K562 (cell line): ENCODE measurements at regions not wholly inside any gene's neighbourhood (a gene's known extent, or its start where the extent isn't known, plus 50 kb on each side); places are given as distances from the start of the nearest gene placed in this dataset.
"Not testable (repeated sequence)": the region's sequence is repeated elsewhere in the genome, so short reads cannot be mapped to it uniquely, and the experiment has no call there.

Experiments
- ATAC-seq: fragments of 200-7000 bp; cut with Tn5 transposase; 3 replicates; pipeline ENCODE4 v1.9.1; 2020; ENCODE audit warnings: moderate library complexity
- BruUV-seq: library from RNA; stranded (reverse); fragments of 400-500 nt; replicated peaks from 2 replicates; lab custom pipeline; 2021; lab: Mats Ljungman, UMichigan
- CTCF ChIA-PET: fragments of 300-600 bp; formaldehyde crosslinking; extraction: SDS; loops from one replicate; lab custom pipeline; 2021; ENCODE audit warnings: low intra/inter-chr PET ratio; lab: Yijun Ruan, JAX
- POLR2A ChIA-PET: fragments of 300-600, 350-650 bp; sonication (Branson Sonifier 250); formaldehyde crosslinking; extraction: SDS; loops from one replicate; lab custom pipeline; 2021; ENCODE audit warnings: antibody characterized with exemption, inconsistent platforms; lab: Yijun Ruan, JAX
- DNase-seq, 4 experiments: peaks; one replicate each; pipeline versions ENCODE4 v3.0.0 to v3.0.0-alpha.2; 2011 to 2018; ENCODE audit warnings: low spot score in 3 of 4, mixed read lengths in 3 of 4; ENCODE audit errors: extremely low read depth in 1 of 4
- FAIRE-seq: peaks from 2 replicates; lab custom pipeline; 2011; peaks lifted over from hg19 to GRCh38; lab: Jason Lieb, UNC
- H2AFZ ChIP-seq: 2 replicates; pipeline ENCODE4 v1.6.0; 2011; ENCODE audit warnings: low read depth, low read length, control low read depth, inconsistent platforms
- H3K27ac ChIP-seq: fragments of 200-600 bp; 3 replicates; pipeline ENCODE4 v1.8.0; 2011; ENCODE audit warnings: low read depth, mild to moderate bottlenecking, control low read depth, inconsistent platforms, low read length, moderate library complexity, mixed read lengths; ENCODE audit errors: extremely low read depth
- H3K27me3 ChIP-seq, 2 experiments: fragments of 300-600 bp in 1 of 2; 2 replicates in 1 of 2; 3 replicates in 1 of 2; pipeline versions ENCODE4 v1.6.0 to v1.8.0; 2011; ENCODE audit warnings: inconsistent platforms in 2 of 2, low read length in 2 of 2, mild to moderate bottlenecking in 1 of 2, mixed read lengths in 1 of 2, moderate library complexity in 1 of 2; ENCODE audit not compliant: control insufficient read depth in 2 of 2, insufficient read depth in 2 of 2
- H3K36me3 ChIP-seq: fragments of 300-600 bp; 3 replicates; pipeline ENCODE4 v1.8.0; 2011; ENCODE audit warnings: mild to moderate bottlenecking, low read length, inconsistent platforms; ENCODE audit not compliant: control insufficient read depth, insufficient read depth
- H3K4me1 ChIP-seq, 2 experiments: fragments of 200-600 bp in 1 of 2; replicated peaks in 1 of 2; 2 replicates in 1 of 2; 3 replicates in 1 of 2; pipeline versions ENCODE4 v1.5.1 to v1.8.0; 2011; ENCODE audit warnings: inconsistent platforms in 2 of 2, low read length in 2 of 2, mild to moderate bottlenecking in 1 of 2, mixed read lengths in 1 of 2, moderate library complexity in 1 of 2; ENCODE audit not compliant: control insufficient read depth in 2 of 2, insufficient read depth in 2 of 2
- H3K4me2 ChIP-seq: 2 replicates; pipeline ENCODE4 v1.6.1; 2011; ENCODE audit warnings: low read length, control low read depth, inconsistent platforms, mixed read lengths; ENCODE audit not compliant: insufficient read depth
- H3K4me3 ChIP-seq: fragments of 200-600 bp; sonication (generic), shearing (Covaris generic); 2 replicates; pipeline ENCODE4 v1.5.1; 2016; ENCODE audit warnings: control low read depth, inconsistent platforms
- H3K79me2 ChIP-seq: fragments of 200-600 bp; 3 replicates; pipeline ENCODE4 v1.8.0; 2011; ENCODE audit warnings: low read length, inconsistent platforms; ENCODE audit not compliant: control insufficient read depth, insufficient read depth
- H3K9ac ChIP-seq, 2 experiments: 2 replicates each; pipeline versions ENCODE4 v1.6.0 to v1.6.1; 2011; ENCODE audit warnings: low read depth in 2 of 2, low read length in 2 of 2, control low read depth in 1 of 2, inconsistent platforms in 1 of 2, mild to moderate bottlenecking in 1 of 2, mixed read lengths in 1 of 2; ENCODE audit not compliant: insufficient read depth in 1 of 2
- H3K9me1 ChIP-seq: one replicate; pipeline ENCODE4 v1.6.0; 2011; ENCODE audit warnings: inconsistent platforms, mild to moderate bottlenecking, low read length, moderate library complexity; ENCODE audit not compliant: control insufficient read depth, insufficient read depth
- H3K9me3 ChIP-seq: replicated peaks from 2 replicates; pipeline ENCODE4 v1.5.1; 2011; ENCODE audit warnings: low read depth, low read length, inconsistent platforms; ENCODE audit not compliant: control insufficient read depth, insufficient read depth
- H4K20me1 ChIP-seq: replicated peaks from 2 replicates; pipeline ENCODE4 v1.6.1; 2011; ENCODE audit warnings: low read length, inconsistent platforms, mixed read lengths; ENCODE audit not compliant: control insufficient read depth, insufficient read depth
- DIDO1 ChIP-seq: fragments of 450-650 bp; IDR thresholded peaks from 2 replicates; pipeline ENCODE4 v1.6.1; 2016; ENCODE audit warnings: low read depth, missing biosample characterization, missing genetic modification characterization
- DNMT1 ChIP-seq: fragments of 450-650 bp; IDR thresholded peaks from 2 replicates; pipeline ENCODE4 v1.6.1; 2016; ENCODE audit warnings: antibody characterized with exemption, mild to moderate bottlenecking
- NEUROD1 ChIP-seq: fragments of 150-350 bp; IDR thresholded peaks from 2 replicates; pipeline ENCODE4 v1.6.1; 2014; ENCODE audit warnings: borderline replicate concordance, low read length, low read depth; ENCODE audit not compliant: partially characterized antibody
- PREB ChIP-seq: sonication (generic); formaldehyde crosslinking; IDR thresholded peaks from 2 replicates; pipeline ENCODE4 v1.8.1; 2023; ENCODE audit warnings: mild to moderate bottlenecking, missing genetic modification reagents
- SIX5 ChIP-seq, 2 experiments: IDR thresholded peaks; 2 replicates each; pipeline ENCODE4 v1.6.1; 2011; ENCODE audit warnings: low read length in 2 of 2, borderline replicate concordance in 1 of 2, low read depth in 1 of 2, mild to moderate bottlenecking in 1 of 2, moderate library complexity in 1 of 2; ENCODE audit not compliant: insufficient read depth in 1 of 2
- UBTF ChIP-seq, 2 experiments: IDR thresholded peaks; 2 replicates each; pipeline ENCODE4 v1.6.1; 2012; ENCODE audit warnings: improper control_type of control experiment in 2 of 2, low read depth in 2 of 2, low read length in 2 of 2, borderline replicate concordance in 1 of 2
- ZNF12 ChIP-seq: sonication (generic); formaldehyde crosslinking; IDR thresholded peaks from 2 replicates; pipeline ENCODE4 v1.4.0; 2020; ENCODE audit warnings: mild to moderate bottlenecking, missing genetic modification reagents
- ZNF197 ChIP-seq: fragments of 200-800 bp; sonication (Bioruptor generic); IDR thresholded peaks from 2 replicates; pipeline ENCODE4 v1.6.1; 2016; ENCODE audit warnings: low read depth, missing genetic modification characterization, missing compliant biosample characterization
- WGBS: fragments of 100-300 bp; shearing (Covaris generic); methylation state at CpG from one replicate; pipeline ENCODE4 v1.1.6; 2016; ENCODE audit warnings: low coverage, mixed read lengths; ENCODE audit not compliant: insufficient coverage; ENCODE audit errors: missing lambda C conversion rate; 5-methylcytosine and 5-hydroxymethylcytosine counted together
- in situ Hi-C: fragments of 300-500 bp; cut with MboI; formaldehyde crosslinking; loops from 4 replicates; pipeline ENCODE4 v1.15.0; 2018; ENCODE audit warnings: inconsistent platforms, mixed read lengths
- intact Hi-C: fragments of 100-400 bp; cut with micrococcal nuclease; formaldehyde crosslinking; loops from 2 replicates; pipeline ENCODE4 v1.14.2; 2022
- TF ChIP-seq, protein P1 (sequence below): fragments of 250-450 bp; sonication (Bioruptor Pico); IDR thresholded peaks from 2 replicates; pipeline ENCODE4 v1.8.0; 2021; ENCODE audit warnings: moderate library complexity, mild to moderate bottlenecking, inconsistent platforms

DNA sequence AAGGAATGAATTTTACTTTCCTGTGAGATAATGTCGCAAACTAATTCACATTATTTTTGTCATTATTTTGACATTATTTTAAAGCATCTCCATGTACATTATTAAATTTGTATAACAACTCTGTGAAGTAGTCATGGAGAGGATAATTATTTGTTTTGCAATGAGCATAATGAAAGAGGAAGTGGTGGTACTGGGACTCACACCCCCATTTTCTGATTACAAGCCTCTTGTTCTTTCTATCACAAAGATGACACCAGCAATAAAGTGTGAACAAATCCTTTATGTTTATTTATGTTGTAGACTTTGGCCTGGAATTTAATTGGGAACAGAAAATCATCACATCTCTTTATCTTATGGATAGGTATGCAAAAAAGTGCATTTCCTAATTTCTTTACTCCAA is 522.6 kb downstream of the TMEM135 start (continued):
- no peak for TF ChIP-seq NEUROD1
- TF ChIP-seq ZNF197: no peak
- TF ChIP-seq, protein P1, sequence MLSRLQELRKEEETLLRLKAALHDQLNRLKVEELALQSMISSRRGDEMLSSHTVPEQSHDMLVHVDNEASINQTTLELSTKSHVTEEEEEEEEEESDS: no peak
- no peak for TF ChIP-seq DNMT1
- TF ChIP-seq DIDO1: no peak
- no peak for TF ChIP-seq PREB (CRISPR knock-in tag)
- TF ChIP-seq ZNF12 (CRISPR knock-in tag): no peak
- no peak for TF ChIP-seq UBTF (IDR thresholded peaks at IDR 0.05; ENCODE audit: borderline replicate concordance in 1 of 2, low read depth in 2 of 2, low read length in 2 of 2)
- no peak for TF ChIP-seq SIX5 (IDR thresholded peaks at IDR 0.05; ENCODE audit: borderline replicate concordance in 1 of 2, insufficient read depth in 1 of 2, low read depth in 1 of 2, low read length in 2 of 2)

DNA sequence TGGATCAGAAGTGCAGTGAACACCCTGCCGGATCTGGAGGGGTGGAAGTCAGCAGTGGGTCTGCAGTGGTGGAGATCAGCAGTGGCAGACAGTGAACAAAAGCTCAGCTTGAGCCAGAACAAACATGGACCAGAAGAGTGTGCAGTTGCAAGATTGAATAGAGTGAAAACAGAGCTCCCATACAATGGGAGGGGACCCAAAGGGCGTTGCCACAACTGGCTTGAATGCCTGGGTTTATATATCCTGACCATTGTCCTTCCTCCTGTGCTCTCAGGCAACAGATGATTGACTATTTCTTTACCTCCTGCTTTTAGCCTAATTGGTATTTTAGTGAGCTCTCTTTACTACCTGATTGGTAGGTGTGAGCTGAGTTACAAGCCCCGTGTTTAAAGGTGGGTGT is 522.1 kb downstream of the TMEM135 start:
- ATAC-seq, BruUV-seq, H3K9me3 ChIP-seq, H4K20me1 ChIP-seq, H3K4me3 ChIP-seq, POLR2A ChIA-PET, H3K4me2 ChIP-seq, H3K27ac ChIP-seq, CTCF ChIA-PET, H3K27me3 ChIP-seq, FAIRE-seq, H3K9me1 ChIP-seq, DNase-seq, intact Hi-C loops, H3K4me1 ChIP-seq, H3K79me2 ChIP-seq, H3K36me3 ChIP-seq, H3K9ac ChIP-seq, in situ Hi-C loops, H2AFZ ChIP-seq: not testable (repeated sequence)
- 0% methylated on average over 3 of the region's 3 CpGs for WGBS
